GM21619 (cell line): ENCODE measurements at regions not wholly inside any gene's neighbourhood (a gene's known extent, or its start where the extent isn't known, plus 50 kb on each side); places are given as distances from the start of the nearest gene placed in this dataset.

Experiments used
- ATAC-seq: cut with Tn5 transposase; IDR thresholded peaks from one replicate; pipeline ENCODE4 v1.9.1; 2021; ENCODE audit not compliant: unreplicated experiment

- no peak for ATAC-seq
Measured at GRCh38 chr6:130670142-130670541, 157.1 kb upstream of the SMLR1 start.

GRCh38 chr6:130671119-130671518 is 156.1 kb upstream of the SMLR1 start:
- no peak for ATAC-seq

GRCh38 chr6:130671577-130671976 is 155.6 kb upstream of the SMLR1 start:
- ATAC-seq, result no peak

- ATAC-seq, result no peak
Measured at GRCh38 chr6:130672153-130672552, 155.1 kb upstream of the SMLR1 start.

GRCh38 chr6:130674604-130675003 is 152.6 kb upstream of the SMLR1 start:
- ATAC-seq, result no peak

GRCh38 chr6:130675072-130675471 is 152.1 kb upstream of the SMLR1 start:
- ATAC-seq, result no peak

- no peak for ATAC-seq
Measured at GRCh38 chr6:130676077-130676772, 151.0 kb upstream of the SMLR1 start.

GRCh38 chr6:130676773-130677144 is 150.4 kb upstream of the SMLR1 start:
- no peak for ATAC-seq

GRCh38 chr6:130677312-130677711 is 149.9 kb upstream of the SMLR1 start:
- ATAC-seq, result no peak

- no peak for ATAC-seq
Measured at GRCh38 chr6:130677766-130678165, 149.4 kb upstream of the SMLR1 start.

- ATAC-seq, result no peak
Measured at GRCh38 chr6:130679684-130680083, 147.5 kb upstream of the SMLR1 start.

- ATAC-seq, result no peak
Measured at GRCh38 chr6:130680116-130680515, 147.1 kb upstream of the SMLR1 start.

GRCh38 chr6:130681028-130681427 is 146.2 kb upstream of the SMLR1 start:
- ATAC-seq, result no peak

GRCh38 chr6:130682066-130682465 is 145.1 kb upstream of the SMLR1 start:
- ATAC-seq, result no peak

- ATAC-seq, result no peak
Measured at GRCh38 chr6:130683761-130684517, 143.3 kb upstream of the SMLR1 start.

GRCh38 chr6:130692659-130693058 is 134.5 kb upstream of the SMLR1 start:
- no peak for ATAC-seq

GRCh38 chr6:130693944-130694343 is 133.3 kb upstream of the SMLR1 start:
- ATAC-seq, result no peak

GRCh38 chr6:130694606-130695005 is 132.6 kb upstream of the SMLR1 start:
- no peak for ATAC-seq

GRCh38 chr6:130696806-130697205 is 130.4 kb upstream of the SMLR1 start:
- no peak for ATAC-seq

- ATAC-seq, result peak; percentile 43
Measured at GRCh38 chr6:130697271-130697994, 129.8 kb upstream of the SMLR1 start.

- ATAC-seq, result peak; percentile 95
Measured at GRCh38 chr6:130697995-130698535, 129.1 kb upstream of the SMLR1 start.

- ATAC-seq, result no peak
Measured at GRCh38 chr6:130699742-130700141, 127.5 kb upstream of the SMLR1 start.
